ENCODE measurements at regions not wholly inside any gene's neighbourhood (a gene's known extent, or its start where the extent isn't known, plus 50 kb on each side); places are given as distances from the start of the nearest gene placed in this dataset.
"Not testable (repeated sequence)": the region's sequence is repeated elsewhere in the genome, so short reads cannot be mapped to it uniquely, and the experiment has no call there.

- DNase-seq (ENCODE audit: low read depth, low spot score) = no peak
Measured at GRCh38 chr18:42328931-42329330, 373.9 kb downstream of the PIK3C3 start.

GRCh38 chr18:42330296-42330695, 375.3 kb downstream of the PIK3C3 start:
- DNase-seq (ENCODE audit: low read depth, low spot score) = no peak

GRCh38 chr18:42333558-42333957, 378.5 kb downstream of the PIK3C3 start:
- no peak for DNase-seq (ENCODE audit: low read depth, low spot score)

GRCh38 chr18:42334931-42335330, 379.9 kb downstream of the PIK3C3 start:
- DNase-seq (ENCODE audit: low read depth, low spot score) = no peak

- no peak for DNase-seq (ENCODE audit: low read depth, low spot score)
Measured at GRCh38 chr18:42336139-42336538, 381.1 kb downstream of the PIK3C3 start.

GRCh38 chr18:42337337-42337736, 382.3 kb downstream of the PIK3C3 start:
- DNase-seq (ENCODE audit: low read depth, low spot score) = not testable (repeated sequence)

- no peak for DNase-seq (ENCODE audit: low read depth, low spot score)
Measured at GRCh38 chr18:42338683-42339082, 383.6 kb downstream of the PIK3C3 start.

- DNase-seq (ENCODE audit: low read depth, low spot score) = no peak
Measured at GRCh38 chr18:42339372-42339771, 384.3 kb downstream of the PIK3C3 start.

- DNase-seq (ENCODE audit: low read depth, low spot score) = no peak
Measured at GRCh38 chr18:42340423-42341009, 385.5 kb downstream of the PIK3C3 start.

- DNase-seq (ENCODE audit: low read depth, low spot score) = no peak
Measured at GRCh38 chr18:42341423-42341822, 386.4 kb downstream of the PIK3C3 start.

GRCh38 chr18:42348722-42349121, 393.7 kb downstream of the PIK3C3 start:
- DNase-seq (ENCODE audit: low read depth, low spot score) = no peak

GRCh38 chr18:42351455-42351854, 396.4 kb downstream of the PIK3C3 start:
- no peak for DNase-seq (ENCODE audit: low read depth, low spot score)

- no peak for DNase-seq (ENCODE audit: low read depth, low spot score)
Measured at GRCh38 chr18:42360716-42361115, 405.7 kb downstream of the PIK3C3 start.

- DNase-seq (ENCODE audit: low read depth, low spot score) = no peak
Measured at GRCh38 chr18:42363446-42364441, 408.7 kb downstream of the PIK3C3 start.

GRCh38 chr18:42364766-42365165, 409.7 kb downstream of the PIK3C3 start:
- DNase-seq (ENCODE audit: low read depth, low spot score) = no peak

- no peak for DNase-seq (ENCODE audit: low read depth, low spot score)
Measured at GRCh38 chr18:42365591-42365990, 410.6 kb downstream of the PIK3C3 start.

- DNase-seq (ENCODE audit: low read depth, low spot score) = no peak
Measured at GRCh38 chr18:42373584-42373983, 418.6 kb downstream of the PIK3C3 start.

GRCh38 chr18:42374961-42375360, 419.9 kb downstream of the PIK3C3 start:
- DNase-seq (ENCODE audit: low read depth, low spot score) = no peak

GRCh38 chr18:42378854-42379253, 423.8 kb downstream of the PIK3C3 start:
- DNase-seq (ENCODE audit: low read depth, low spot score) = not testable (repeated sequence)

GRCh38 chr18:42381236-42381635, 426.2 kb downstream of the PIK3C3 start:
- not testable (repeated sequence) for DNase-seq (ENCODE audit: low read depth, low spot score)

- DNase-seq (ENCODE audit: low read depth, low spot score) = no peak
Measured at GRCh38 chr18:42392416-42392815, 437.4 kb downstream of the PIK3C3 start.

- no peak for DNase-seq (ENCODE audit: low read depth, low spot score)
Measured at GRCh38 chr18:42392926-42393325, 437.9 kb downstream of the PIK3C3 start.

GRCh38 chr18:42394238-42394637, 439.2 kb downstream of the PIK3C3 start:
- no peak for DNase-seq (ENCODE audit: low read depth, low spot score)
